Calu3 (cell line): ENCODE measurements at regions not wholly inside any gene's neighbourhood (a gene's known extent, or its start where the extent isn't known, plus 50 kb on each side); places are given as distances from the start of the nearest gene placed in this dataset.

Experiments used
- BruUV-seq: library from RNA; stranded (reverse); fragments of 400-500 nt; replicated peaks from 2 replicates; lab custom pipeline; 2021; lab: Mats Ljungman, UMichigan
- CTCF ChIA-PET: fragments of 300-600 bp; sonication (Branson Sonifier 250); formaldehyde crosslinking; loops from one replicate; lab custom pipeline; 2022; ENCODE audit warnings: antibody characterized with exemption; lab: Charles Lee
- DNase-seq: peaks from one replicate; pipeline ENCODE4 v3.0.0; 2022
- H3K27ac Mint-ChIP-seq: one replicate; pipeline ENCODE4 v1.8.0; 2022; ENCODE audit warnings: mixed read lengths; ENCODE audit not compliant: unreplicated experiment
- H3K27me3 Mint-ChIP-seq: one replicate; pipeline ENCODE4 v1.8.0; 2022; ENCODE audit warnings: mixed read lengths; ENCODE audit not compliant: unreplicated experiment
- H3K36me3 Mint-ChIP-seq: one replicate; pipeline ENCODE4 v1.8.0; 2022; ENCODE audit warnings: mild to moderate bottlenecking, moderate library complexity, mixed read lengths; ENCODE audit not compliant: insufficient read depth, unreplicated experiment
- H3K4me1 Mint-ChIP-seq: one replicate; pipeline ENCODE4 v1.8.0; 2022; ENCODE audit warnings: mild to moderate bottlenecking, low read depth, mixed read lengths; ENCODE audit not compliant: unreplicated experiment
- H3K4me3 Mint-ChIP-seq: one replicate; pipeline ENCODE4 v1.8.0; 2022; ENCODE audit warnings: mild to moderate bottlenecking, low read depth, moderate library complexity, mixed read lengths; ENCODE audit not compliant: unreplicated experiment
- H3K9me3 Mint-ChIP-seq: one replicate; pipeline ENCODE4 v1.8.0; 2022; ENCODE audit warnings: low read depth, mixed read lengths; ENCODE audit not compliant: unreplicated experiment
- intact Hi-C: fragments of 100-400 bp; cut with micrococcal nuclease; formaldehyde crosslinking; loops from one replicate; pipeline ENCODE4 v1.10.0; 2022; ENCODE audit not compliant: unreplicated experiment
- TF ChIP-seq, protein P1 (sequence below): fragments of 200-600 bp; IDR thresholded peaks from one replicate; pipeline ENCODE4 v1.8.0; 2022; ENCODE audit warnings: antibody characterized with exemption; ENCODE audit not compliant: unreplicated experiment

DNA sequence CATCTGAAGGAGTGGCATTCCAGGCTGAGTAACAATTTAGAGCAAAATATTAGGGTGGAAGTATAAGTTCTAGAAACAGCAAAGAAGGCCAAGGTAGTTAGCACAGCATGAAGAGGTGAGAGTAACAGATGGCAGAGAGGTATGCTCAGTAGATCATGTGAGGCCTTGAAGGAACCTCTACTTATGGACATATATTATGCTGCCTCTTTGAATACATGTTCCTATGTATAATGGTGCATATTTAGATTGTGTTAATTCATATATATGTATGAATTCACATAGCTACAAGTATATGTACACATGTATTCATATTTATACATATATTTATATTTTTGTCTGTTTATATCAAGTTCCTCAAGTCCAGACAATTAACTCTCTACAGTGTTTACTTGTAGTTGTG lies 355.2 kb downstream of the KCTD8 start:
- no peak for DNase-seq
- Mint-ChIP-seq H3K27ac (no peak overlapping the region), H3K4me3 (no peak overlapping the region), H3K36me3 (no peaks in the 10 kb centered on the region), H3K4me1 (no peaks in the 10 kb centered on the region), H3K27me3 (no peaks in the 10 kb centered on the region), H3K9me3 (peaks cover 2% of the 10 kb centered on the region)
- TF ChIP-seq, protein P1, sequence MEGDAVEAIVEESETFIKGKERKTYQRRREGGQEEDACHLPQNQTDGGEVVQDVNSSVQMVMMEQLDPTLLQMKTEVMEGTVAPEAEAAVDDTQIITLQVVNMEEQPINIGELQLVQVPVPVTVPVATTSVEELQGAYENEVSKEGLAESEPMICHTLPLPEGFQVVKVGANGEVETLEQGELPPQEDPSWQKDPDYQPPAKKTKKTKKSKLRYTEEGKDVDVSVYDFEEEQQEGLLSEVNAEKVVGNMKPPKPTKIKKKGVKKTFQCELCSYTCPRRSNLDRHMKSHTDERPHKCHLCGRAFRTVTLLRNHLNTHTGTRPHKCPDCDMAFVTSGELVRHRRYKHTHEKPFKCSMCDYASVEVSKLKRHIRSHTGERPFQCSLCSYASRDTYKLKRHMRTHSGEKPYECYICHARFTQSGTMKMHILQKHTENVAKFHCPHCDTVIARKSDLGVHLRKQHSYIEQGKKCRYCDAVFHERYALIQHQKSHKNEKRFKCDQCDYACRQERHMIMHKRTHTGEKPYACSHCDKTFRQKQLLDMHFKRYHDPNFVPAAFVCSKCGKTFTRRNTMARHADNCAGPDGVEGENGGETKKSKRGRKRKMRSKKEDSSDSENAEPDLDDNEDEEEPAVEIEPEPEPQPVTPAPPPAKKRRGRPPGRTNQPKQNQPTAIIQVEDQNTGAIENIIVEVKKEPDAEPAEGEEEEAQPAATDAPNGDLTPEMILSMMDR: no peak
- CTCF ChIA-PET: no interaction called here
- intact Hi-C loops: no loop called here
- BruUV-seq: no TSS peak

DNA sequence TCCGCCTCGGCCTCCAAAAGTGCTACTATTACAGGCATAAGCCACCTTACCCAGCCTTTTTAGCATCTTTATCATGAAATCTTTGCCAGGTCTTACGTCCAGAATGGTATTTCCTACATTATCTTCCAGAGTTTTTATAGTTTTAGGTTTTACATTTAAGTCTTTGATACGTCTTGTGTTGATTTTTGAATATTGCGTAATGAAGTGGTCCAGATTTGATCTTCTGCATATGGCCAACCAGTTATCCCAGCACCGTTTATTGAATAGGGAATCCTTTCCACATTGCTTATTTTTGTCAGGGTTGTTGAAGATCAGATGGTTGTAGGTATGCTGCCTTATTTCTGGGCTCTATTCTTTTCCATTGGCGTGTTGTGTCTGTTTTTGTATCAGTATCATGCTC lies 349.6 kb downstream of the KCTD8 start:
- Mint-ChIP-seq H3K36me3 (no peaks in the 10 kb centered on the region), H3K9me3 (peaks cover 9% of the 10 kb centered on the region), H3K27me3 (no peaks in the 10 kb centered on the region), H3K4me1 (no peaks in the 10 kb centered on the region), H3K4me3 (no peak overlapping the region), H3K27ac (no peak overlapping the region)
- BruUV-seq: no TSS peak
- TF ChIP-seq, protein P1: no peak
- intact Hi-C loops: no loop called here
- CTCF ChIA-PET: no interaction called here
- no peak for DNase-seq

DNA sequence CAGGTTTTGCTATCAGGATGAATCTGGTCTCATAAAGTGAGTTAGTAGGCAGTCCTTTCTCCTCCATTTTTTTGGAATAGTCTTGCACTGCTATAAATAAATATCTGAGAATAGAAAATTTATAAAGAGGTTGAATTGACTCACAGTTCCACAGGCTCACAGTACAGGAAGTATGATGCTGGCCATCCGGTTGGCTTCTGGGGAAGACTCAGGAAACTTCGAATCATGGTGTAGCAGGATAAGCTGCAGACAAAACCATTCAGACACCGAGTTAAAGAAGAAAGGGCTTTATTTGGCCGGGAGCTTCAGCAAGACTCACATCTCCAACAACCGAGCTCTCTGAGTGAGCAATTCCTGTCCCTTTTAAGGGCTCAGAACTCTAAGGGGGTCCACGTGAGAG lies 348.2 kb downstream of the KCTD8 start:
- H3K27ac Mint-ChIP-seq: no peak overlapping the region
- TF ChIP-seq, protein P1: no peak
- intact Hi-C loops: no loop called here
- H3K27me3 Mint-ChIP-seq: no peaks in the 10 kb centered on the region
- no TSS peak for BruUV-seq
- no peaks in the 10 kb centered on the region for H3K36me3 Mint-ChIP-seq
- CTCF ChIA-PET: no interaction called here
- H3K9me3 Mint-ChIP-seq: peaks cover 13% of the 10 kb centered on the region
- DNase-seq: no peak
- H3K4me1 Mint-ChIP-seq: no peaks in the 10 kb centered on the region
- H3K4me3 Mint-ChIP-seq: no peak overlapping the region

DNA sequence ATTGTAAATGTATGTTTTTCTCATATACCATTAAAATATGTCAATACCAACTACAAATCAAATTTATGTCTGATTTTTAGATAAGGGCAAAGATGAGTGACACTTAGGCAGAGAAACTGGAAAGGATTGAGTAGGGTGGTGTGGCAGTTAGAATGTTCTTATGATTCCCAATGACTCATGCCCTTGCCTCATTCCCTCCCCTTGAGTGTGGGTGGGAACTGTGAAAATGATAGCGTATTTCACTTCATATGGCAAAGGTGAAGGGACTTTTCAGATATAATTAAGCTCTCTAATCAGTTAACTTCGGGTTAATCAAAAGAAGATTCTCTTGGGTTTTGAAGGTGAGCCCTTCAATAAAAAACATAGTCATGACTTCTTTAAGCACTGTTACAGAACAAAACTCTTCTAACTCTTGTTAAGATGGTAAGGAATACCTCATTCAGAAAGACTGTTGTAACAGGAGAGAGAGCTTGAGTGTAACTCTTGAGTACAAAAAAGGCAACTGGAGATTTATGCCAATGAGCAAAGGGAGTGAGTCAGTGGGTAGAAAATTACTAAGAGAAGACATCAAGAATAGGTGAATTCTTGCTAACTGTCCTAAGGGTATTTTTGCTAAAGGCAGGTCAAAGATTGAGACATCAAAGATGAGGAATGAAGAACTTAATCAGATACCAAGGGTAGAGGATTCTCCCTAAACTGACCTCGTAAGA lies 329.5 kb downstream of the KCTD8 start:
- BruUV-seq: no TSS peak

More for the DNA sequence above, 329.5 kb downstream of the KCTD8 start:
- no peak for DNase-seq
- Mint-ChIP-seq H3K27ac (no peak overlapping the region), H3K36me3 (no peaks in the 10 kb centered on the region), H3K4me1 (no peaks in the 10 kb centered on the region), H3K4me3 (no peak overlapping the region), H3K9me3 (peaks cover 2% of the 10 kb centered on the region), H3K27me3 (no peaks in the 10 kb centered on the region)
- intact Hi-C loops: no loop called here
- TF ChIP-seq, protein P1: no peak
- CTCF ChIA-PET: no interaction called here
